ENCODE measurements at regions not wholly inside any gene's neighbourhood (a gene's known extent, or its start where the extent isn't known, plus 50 kb on each side); places are given as distances from the start of the nearest gene placed in this dataset.
"Not testable (repeated sequence)": the region's sequence is repeated elsewhere in the genome, so short reads cannot be mapped to it uniquely, and the experiment has no call there.

- not testable (repeated sequence) for DNase-seq (ENCODE audit: low read depth, low spot score); H3K27ac ChIP-seq
Measured at GRCh38 chr17:16848997-16849396, 122.9 kb downstream of the TNFRSF13B start.

- not testable (repeated sequence) for DNase-seq (ENCODE audit: low read depth, low spot score); H3K27ac ChIP-seq
Measured at GRCh38 chr17:16845098-16845497, 126.8 kb downstream of the TNFRSF13B start.

GRCh38 chr17:16844669-16845068 lies 127.2 kb downstream of the TNFRSF13B start:
- not testable (repeated sequence) for DNase-seq (ENCODE audit: low read depth, low spot score); H3K27ac ChIP-seq

GRCh38 chr17:16843511-16843910 lies 128.4 kb downstream of the TNFRSF13B start:
- DNase-seq (ENCODE audit: low read depth, low spot score); H3K27ac ChIP-seq: not testable (repeated sequence)

GRCh38 chr17:16842346-16842745 lies 129.6 kb downstream of the TNFRSF13B start:
- H3K27ac ChIP-seq; DNase-seq (ENCODE audit: low read depth, low spot score): not testable (repeated sequence)

- not testable (repeated sequence) for DNase-seq (ENCODE audit: low read depth, low spot score)
Measured at GRCh38 chr17:16841896-16842295, 130.0 kb downstream of the TNFRSF13B start.

GRCh38 chr17:16840219-16840618 lies 131.7 kb downstream of the TNFRSF13B start:
- H3K27ac ChIP-seq; DNase-seq (ENCODE audit: low read depth, low spot score): not testable (repeated sequence)

More at GRCh38 chr17:16841896-16842295, 130.0 kb downstream of the TNFRSF13B start:
- not testable (repeated sequence) for H3K27ac ChIP-seq

GRCh38 chr17:16839242-16840175 lies 132.4 kb downstream of the TNFRSF13B start:
- DNase-seq (ENCODE audit: low read depth, low spot score); H3K27ac ChIP-seq: not testable (repeated sequence)

GRCh38 chr17:16838795-16839194 lies 133.1 kb downstream of the TNFRSF13B start:
- H3K27ac ChIP-seq, result not testable (repeated sequence)

GRCh38 chr17:16838287-16838686 lies 133.6 kb downstream of the TNFRSF13B start:
- DNase-seq (ENCODE audit: low read depth, low spot score); H3K27ac ChIP-seq: not testable (repeated sequence)

More at GRCh38 chr17:16838795-16839194, 133.1 kb downstream of the TNFRSF13B start:
- DNase-seq (ENCODE audit: low read depth, low spot score), result not testable (repeated sequence)

GRCh38 chr17:16837468-16838266 lies 134.3 kb downstream of the TNFRSF13B start:
- DNase-seq (ENCODE audit: low read depth, low spot score); H3K27ac ChIP-seq: not testable (repeated sequence)

GRCh38 chr17:16836315-16836915 lies 135.5 kb downstream of the TNFRSF13B start:
- not testable (repeated sequence) for DNase-seq (ENCODE audit: low read depth, low spot score); H3K27ac ChIP-seq

GRCh38 chr17:16833517-16833916 lies 138.4 kb downstream of the TNFRSF13B start:
- not testable (repeated sequence) for DNase-seq (ENCODE audit: low read depth, low spot score); H3K27ac ChIP-seq

- DNase-seq (ENCODE audit: low read depth, low spot score); H3K27ac ChIP-seq: not testable (repeated sequence)
Measured at GRCh38 chr17:16832853-16833252, 139.1 kb downstream of the TNFRSF13B start.

GRCh38 chr17:16832206-16832605 lies 139.7 kb downstream of the TNFRSF13B start:
- not testable (repeated sequence) for H3K27ac ChIP-seq; DNase-seq (ENCODE audit: low read depth, low spot score)

GRCh38 chr17:16830770-16831169 lies 140.7 kb downstream of the CCDC144A start:
- DNase-seq (ENCODE audit: low read depth, low spot score); H3K27ac ChIP-seq: not testable (repeated sequence)

GRCh38 chr17:16830219-16830618 lies 140.2 kb downstream of the CCDC144A start:
- H3K27ac ChIP-seq; DNase-seq (ENCODE audit: low read depth, low spot score): not testable (repeated sequence)

All from epithelial cell of prostate (primary cell).